NB4 (cell line): ENCODE measurements at regions not wholly inside any gene's neighbourhood (a gene's known extent, or its start where the extent isn't known, plus 50 kb on each side); places are given as distances from the start of the nearest gene placed in this dataset.

Experiments used
- CTCF ChIP-seq: IDR thresholded peaks from one replicate; pipeline ENCODE4 v1.5.1; 2012; ENCODE audit warnings: low read depth, low read length
- MAX ChIP-seq: IDR thresholded peaks from 2 replicates; pipeline ENCODE4 v1.6.1; 2011; ENCODE audit warnings: low read depth, low read length
- MYC ChIP-seq: IDR thresholded peaks from 2 replicates; pipeline ENCODE4 v1.6.1; 2011; ENCODE audit warnings: low read depth, low read length
- POLR2A ChIP-seq: IDR thresholded peaks from 2 replicates; pipeline ENCODE4 v1.6.1; 2011; ENCODE audit warnings: mild to moderate bottlenecking; ENCODE audit not compliant: insufficient read length; ENCODE audit errors: extremely low read depth

GRCh38 chr17:77352996-77353395 is 212.2 kb downstream of the SEC14L1 start:
- TF ChIP-seq MAX = no peak
- no peak for TF ChIP-seq POLR2A
- no peak for TF ChIP-seq CTCF
- TF ChIP-seq MYC = no peak
